ENCODE measurements at regions not wholly inside any gene's neighbourhood (a gene's known extent, or its start where the extent isn't known, plus 50 kb on each side); places are given as distances from the start of the nearest gene placed in this dataset.
A peak's percentile ranks its signal among the peaks of the same experiment; 100 is the strongest.
"Not testable (repeated sequence)": the region's sequence is repeated elsewhere in the genome, so short reads cannot be mapped to it uniquely, and the experiment has no call there.

- no peak for DNase-seq (ENCODE audit: low read depth)
Measured at GRCh38 chr6:122276637-122277036, 122.8 kb upstream of the HSF2 start.

GRCh38 chr6:122280105-122281021, 119.1 kb upstream of the HSF2 start:
- not testable (repeated sequence) for DNase-seq (ENCODE audit: low read depth)

GRCh38 chr6:122283884-122284283, 115.6 kb upstream of the HSF2 start:
- no peak for DNase-seq (ENCODE audit: low read depth)

- no peak for DNase-seq (ENCODE audit: low read depth)
Measured at GRCh38 chr6:122284848-122285247, 114.6 kb upstream of the HSF2 start.

- peak; percentile 53 for DNase-seq (ENCODE audit: low read depth)
Measured at GRCh38 chr6:122285292-122285913, 114.0 kb upstream of the HSF2 start.

- DNase-seq (ENCODE audit: low read depth) = peak; percentile 42
Measured at GRCh38 chr6:122286512-122286911, 112.9 kb upstream of the HSF2 start.

GRCh38 chr6:122289762-122290539, 109.5 kb upstream of the HSF2 start:
- peak; percentile 52 for DNase-seq (ENCODE audit: low read depth)

- DNase-seq (ENCODE audit: low read depth) = peak; percentile 11
Measured at GRCh38 chr6:122297010-122297409, 102.4 kb upstream of the HSF2 start.

GRCh38 chr6:122302067-122302466, 97.4 kb upstream of the HSF2 start:
- DNase-seq (ENCODE audit: low read depth) = no peak

- no peak for DNase-seq (ENCODE audit: low read depth)
Measured at GRCh38 chr6:122307577-122307976, 91.9 kb upstream of the HSF2 start.

GRCh38 chr6:122308074-122308473, 91.4 kb upstream of the HSF2 start:
- DNase-seq (ENCODE audit: low read depth) = no peak

- DNase-seq (ENCODE audit: low read depth) = no peak
Measured at GRCh38 chr6:122315842-122316241, 83.6 kb upstream of the HSF2 start.

- peak; percentile 45 for DNase-seq (ENCODE audit: low read depth)
Measured at GRCh38 chr6:122322824-122323223, 76.6 kb upstream of the HSF2 start.

- DNase-seq (ENCODE audit: low read depth) = no peak
Measured at GRCh38 chr6:122323361-122323760, 76.1 kb upstream of the HSF2 start.

GRCh38 chr6:122330315-122330714, 69.1 kb upstream of the HSF2 start:
- DNase-seq (ENCODE audit: low read depth) = no peak

GRCh38 chr6:122337645-122338044, 61.8 kb upstream of the HSF2 start:
- DNase-seq (ENCODE audit: low read depth) = no peak

GRCh38 chr6:122339661-122340060, 59.8 kb upstream of the HSF2 start:
- DNase-seq (ENCODE audit: low read depth) = peak; percentile 74

- DNase-seq (ENCODE audit: low read depth) = peak; percentile 73
Measured at GRCh38 chr6:122347280-122347679, 52.2 kb upstream of the HSF2 start.

- no peak for DNase-seq (ENCODE audit: low read depth)
Measured at GRCh38 chr6:122347751-122348150, 51.7 kb upstream of the HSF2 start.
